ENCODE measurements at regions not wholly inside any gene's neighbourhood (a gene's known extent, or its start where the extent isn't known, plus 50 kb on each side); places are given as distances from the start of the nearest gene placed in this dataset.

- no peak overlapping the region for H3K4me3 ChIP-seq (ENCODE audit: low read depth, low read length)
- DNase-seq (ENCODE audit: low read depth, low spot score), result no peak
- ChIA-PET POLR2A (no interaction called here), CTCF (interaction anchor here (1.1 kb wide), 1 partner anchor 17 kb away, joined by 3 read pairs; no protein-coding TSS in a partner anchor)
- TF ChIP-seq, protein P1, sequence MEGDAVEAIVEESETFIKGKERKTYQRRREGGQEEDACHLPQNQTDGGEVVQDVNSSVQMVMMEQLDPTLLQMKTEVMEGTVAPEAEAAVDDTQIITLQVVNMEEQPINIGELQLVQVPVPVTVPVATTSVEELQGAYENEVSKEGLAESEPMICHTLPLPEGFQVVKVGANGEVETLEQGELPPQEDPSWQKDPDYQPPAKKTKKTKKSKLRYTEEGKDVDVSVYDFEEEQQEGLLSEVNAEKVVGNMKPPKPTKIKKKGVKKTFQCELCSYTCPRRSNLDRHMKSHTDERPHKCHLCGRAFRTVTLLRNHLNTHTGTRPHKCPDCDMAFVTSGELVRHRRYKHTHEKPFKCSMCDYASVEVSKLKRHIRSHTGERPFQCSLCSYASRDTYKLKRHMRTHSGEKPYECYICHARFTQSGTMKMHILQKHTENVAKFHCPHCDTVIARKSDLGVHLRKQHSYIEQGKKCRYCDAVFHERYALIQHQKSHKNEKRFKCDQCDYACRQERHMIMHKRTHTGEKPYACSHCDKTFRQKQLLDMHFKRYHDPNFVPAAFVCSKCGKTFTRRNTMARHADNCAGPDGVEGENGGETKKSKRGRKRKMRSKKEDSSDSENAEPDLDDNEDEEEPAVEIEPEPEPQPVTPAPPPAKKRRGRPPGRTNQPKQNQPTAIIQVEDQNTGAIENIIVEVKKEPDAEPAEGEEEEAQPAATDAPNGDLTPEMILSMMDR (IDR thresholded peaks at IDR 0.05; ENCODE audit: insufficient read depth, low read length, missing control alignments), result no peak
Observed at GRCh38 chr14:36390718-36391117, 70.3 kb upstream of the MBIP start.

GRCh38 chr14:36383767-36384431 is 63.5 kb upstream of the MBIP start:
- no peak for DNase-seq (ENCODE audit: low read depth, low spot score)
- TF ChIP-seq, protein P1 (IDR thresholded peaks at IDR 0.05; ENCODE audit: insufficient read depth, low read length, missing control alignments), result no peak
- ChIA-PET POLR2A (no interaction called here), CTCF (interaction anchor here (2.5 kb wide), 1 partner anchor 10 kb away, joined by 10 read pairs; no protein-coding TSS in a partner anchor)
- H3K4me3 ChIP-seq (ENCODE audit: low read depth, low read length), result no peak overlapping the region

GRCh38 chr14:36373982-36374673 is 53.7 kb upstream of the MBIP start:
- ChIA-PET CTCF (interaction anchor here (0.6 to 6.9 kb wide), 29 partner anchors 8 to 567 kb away, joined by 3 to 143 read pairs (median 4); partner anchors contain the start of gene MBIP), POLR2A (no interaction called here)
- peak; percentile 21 for DNase-seq (ENCODE audit: low read depth, low spot score)
- TF ChIP-seq, protein P1 (IDR thresholded peaks at IDR 0.05; ENCODE audit: insufficient read depth, low read length, missing control alignments), result peak; percentile 86
- H3K4me3 ChIP-seq (ENCODE audit: low read depth, low read length), result no peak overlapping the region
